NCI-H2196 treated with DMSO at 0.1 percent for 48 hours (cell line): ENCODE measurements at regions not wholly inside any gene's neighbourhood (a gene's known extent, or its start where the extent isn't known, plus 50 kb on each side); places are given as distances from the start of the nearest gene placed in this dataset.

Source experiments
- DNase-seq: peaks from one replicate; lab custom pipeline; 2025; ENCODE audit not compliant: unreplicated experiment; lab: John Stamatoyannopoulos, UW

DNA sequence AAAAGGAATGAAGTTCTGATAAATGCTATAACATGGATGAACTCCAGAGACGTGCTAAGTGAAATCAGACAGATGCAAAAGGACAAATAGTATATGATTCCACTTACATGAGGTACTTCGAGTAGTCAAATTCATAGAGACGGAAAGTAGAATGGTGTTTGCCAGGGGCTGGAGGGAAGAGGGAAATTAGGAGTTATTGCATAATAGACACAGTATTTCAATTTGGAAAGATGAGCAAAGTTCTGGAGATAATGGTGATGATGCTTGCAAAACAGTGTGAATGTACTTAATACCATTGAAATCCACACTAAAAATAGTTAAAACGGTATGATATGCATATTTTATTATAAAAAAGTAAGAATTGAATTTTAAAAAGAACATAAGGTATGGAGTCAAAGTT is 84.9 kb upstream of the STXBP5 start:
- no peak for DNase-seq

DNA sequence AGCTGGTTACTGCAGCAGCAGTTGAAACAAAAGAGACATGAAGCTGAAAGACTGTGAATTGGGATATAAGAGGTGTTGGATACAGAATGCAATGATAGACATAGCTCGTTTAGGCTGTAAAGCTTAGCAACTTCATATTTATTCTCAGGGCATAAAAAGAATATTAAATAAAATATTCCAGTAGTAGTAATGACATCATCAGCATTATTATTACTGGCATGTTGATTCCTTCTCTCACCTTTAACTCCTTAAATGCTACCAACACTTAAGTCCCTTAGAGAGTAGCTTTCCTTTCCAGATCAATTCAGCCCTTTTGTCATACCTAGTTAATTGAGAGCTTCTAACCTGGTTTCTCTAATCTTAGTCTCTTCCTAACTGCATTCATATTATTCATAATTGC is 81.4 kb upstream of the STXBP5 start:
- DNase-seq = no peak

DNA sequence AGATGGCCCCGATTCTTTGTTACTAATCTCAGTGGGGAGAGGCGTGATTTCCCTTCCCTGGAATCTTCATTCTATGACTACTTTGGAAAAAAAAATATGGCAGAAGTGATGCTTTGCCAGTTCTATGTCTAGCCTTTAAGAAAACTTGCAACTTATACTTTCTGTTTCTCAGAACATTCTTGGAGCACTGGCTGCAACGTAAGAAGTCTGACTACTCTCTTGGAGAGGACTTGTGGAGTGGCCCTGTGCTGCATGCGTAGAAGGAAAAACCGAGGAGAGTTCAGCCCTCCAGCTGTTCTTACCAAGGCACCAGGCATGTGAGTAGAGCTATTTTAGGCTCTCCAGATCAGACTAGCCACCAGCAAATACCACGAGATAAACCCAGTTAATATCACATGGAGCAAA is 77.6 kb upstream of the STXBP5 start:
- DNase-seq = no peak

DNA sequence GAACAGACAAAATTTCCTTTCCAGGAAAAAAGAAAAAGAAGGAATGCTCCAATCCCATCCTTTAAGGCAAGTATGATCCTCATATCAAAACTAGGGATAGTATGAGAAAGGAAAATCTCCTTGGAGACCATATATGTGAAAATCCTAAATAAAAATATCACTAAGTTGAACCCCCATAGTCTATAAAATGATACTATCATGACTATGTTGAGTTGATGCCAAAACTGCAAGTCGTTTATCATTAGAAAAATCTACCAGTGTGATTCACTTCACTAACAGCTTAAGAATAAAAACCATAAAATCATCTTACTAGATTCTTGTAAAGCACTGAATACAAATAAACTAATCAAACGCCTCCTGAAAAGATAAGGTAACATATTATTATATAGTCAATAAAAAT is 76.6 kb upstream of the STXBP5 start:
- no peak for DNase-seq

DNA sequence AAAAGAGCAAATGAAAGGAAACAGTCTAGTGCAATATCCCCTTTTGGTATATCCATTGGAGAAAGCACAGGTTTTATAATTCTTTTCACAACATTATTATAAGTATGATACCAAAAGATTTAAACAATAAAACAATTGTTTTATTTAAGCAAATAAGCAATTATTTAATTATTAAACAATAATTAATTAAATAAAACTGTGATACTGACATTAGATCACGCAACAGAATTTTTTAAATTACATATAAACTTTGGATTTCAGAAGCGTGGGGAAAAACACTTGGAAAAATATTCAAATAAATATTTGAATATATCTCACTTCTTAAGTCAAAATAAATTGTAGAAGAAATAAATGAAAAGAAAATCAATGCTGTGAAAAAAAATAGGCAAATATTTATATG is 76.2 kb upstream of the STXBP5 start:
- no peak for DNase-seq

DNA sequence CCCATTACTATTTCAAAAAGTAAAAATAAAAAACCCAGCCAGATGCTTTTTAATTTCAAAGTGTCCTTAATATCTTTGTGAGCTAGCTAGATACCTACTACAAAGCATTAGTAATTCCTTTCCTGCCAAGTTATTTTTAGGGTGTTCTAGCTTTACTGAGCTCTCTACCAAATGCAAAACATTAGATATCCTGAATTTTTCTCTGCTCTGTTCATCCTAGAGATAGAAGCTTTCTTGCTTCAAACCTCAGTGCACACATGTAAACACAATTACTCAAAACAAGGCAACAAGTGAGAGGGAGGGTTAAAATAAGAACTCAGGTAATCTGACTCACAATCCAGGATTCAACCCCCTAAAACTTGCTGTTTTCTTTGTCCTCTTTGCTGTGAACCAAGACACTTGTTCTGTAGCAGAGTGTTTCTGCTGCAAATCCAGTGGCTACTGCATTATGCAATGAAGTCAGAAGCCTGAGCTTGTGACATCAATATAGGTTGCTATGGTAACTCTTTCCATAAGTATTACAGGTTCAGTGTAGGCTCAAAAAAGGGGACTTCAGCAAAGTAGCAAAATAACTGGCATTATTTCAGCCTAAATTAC is 72.6 kb upstream of the STXBP5 start:
- DNase-seq = no peak

DNA sequence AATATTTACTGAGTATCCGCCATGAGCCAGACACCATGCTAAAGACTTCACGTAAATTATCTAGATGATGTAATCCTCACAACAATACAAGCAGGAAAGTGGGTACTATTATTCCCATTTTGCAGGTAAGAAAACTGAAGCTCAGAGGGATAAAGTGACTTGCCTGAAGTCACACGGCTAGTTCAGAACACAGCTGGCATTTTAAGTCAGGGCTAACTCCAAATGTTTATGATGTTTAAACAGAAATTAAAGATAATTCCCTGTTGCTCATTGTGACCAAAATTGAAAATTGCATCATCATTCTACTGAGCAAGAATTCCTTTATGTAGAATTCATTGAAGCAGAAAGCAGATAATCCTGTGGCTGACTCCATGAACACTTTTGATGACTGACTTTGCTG is 71.3 kb upstream of the STXBP5 start:
- DNase-seq = no peak

DNA sequence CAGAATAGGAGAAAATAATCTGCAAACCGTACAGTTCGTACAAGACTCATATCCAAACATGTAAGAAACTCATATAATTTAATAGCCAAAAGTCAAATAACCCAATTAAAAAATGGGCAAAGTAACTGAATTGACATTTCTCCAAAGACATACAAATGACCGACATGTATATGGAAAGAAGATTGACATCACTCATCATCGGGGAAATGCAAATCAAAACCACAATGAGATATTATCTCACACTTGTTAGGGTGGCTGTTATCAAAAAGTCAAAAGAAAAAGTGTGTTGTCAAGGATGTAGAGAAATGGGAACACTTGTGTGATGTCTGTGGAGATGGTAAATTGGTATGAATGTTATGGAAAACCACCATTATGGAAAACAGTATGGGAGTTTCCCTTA is 70.5 kb upstream of the STXBP5 start:
- no peak for DNase-seq

DNA sequence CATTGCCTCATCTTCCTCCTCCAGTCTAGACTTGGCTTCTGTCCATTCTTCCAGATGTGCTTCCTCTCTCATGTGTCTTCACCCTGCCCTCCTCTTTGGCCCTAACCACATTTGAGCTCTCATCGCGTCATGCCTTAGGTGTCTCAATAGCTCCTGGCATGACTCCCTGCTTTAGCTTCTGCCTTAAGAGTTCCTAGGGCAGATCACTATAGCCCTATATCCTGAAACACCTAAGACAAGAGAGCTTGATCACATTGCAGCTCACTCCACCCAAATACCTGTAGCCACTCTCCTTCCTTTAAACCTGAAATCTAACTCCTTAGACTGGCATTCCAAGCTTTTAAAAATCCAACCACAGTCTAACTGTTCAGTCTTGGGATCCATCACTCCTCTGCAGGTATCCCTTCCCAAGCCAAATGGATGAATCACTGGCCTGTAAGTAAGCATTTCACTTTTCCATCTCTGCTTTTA is 69.0 kb upstream of the STXBP5 start:
- DNase-seq = no peak

DNA sequence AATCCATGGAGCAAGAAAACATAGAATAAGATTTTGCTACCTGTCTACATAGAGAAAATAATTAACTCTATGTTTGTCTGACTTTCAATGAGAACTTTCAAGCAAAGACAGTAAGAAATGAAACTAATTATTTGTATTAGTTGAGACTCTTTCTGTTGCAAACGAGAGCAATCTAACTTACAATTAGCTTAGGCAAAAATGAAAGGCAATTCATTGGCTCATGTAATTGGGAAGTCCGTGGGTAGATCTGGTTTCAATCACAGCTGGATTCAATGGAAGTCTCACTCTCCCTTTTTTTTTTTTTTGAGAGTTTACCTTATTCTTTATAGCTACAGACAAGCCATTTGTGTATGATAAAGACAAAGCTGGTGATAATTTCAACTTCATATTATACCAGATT is 68.2 kb upstream of the STXBP5 start:
- DNase-seq = no peak

DNA sequence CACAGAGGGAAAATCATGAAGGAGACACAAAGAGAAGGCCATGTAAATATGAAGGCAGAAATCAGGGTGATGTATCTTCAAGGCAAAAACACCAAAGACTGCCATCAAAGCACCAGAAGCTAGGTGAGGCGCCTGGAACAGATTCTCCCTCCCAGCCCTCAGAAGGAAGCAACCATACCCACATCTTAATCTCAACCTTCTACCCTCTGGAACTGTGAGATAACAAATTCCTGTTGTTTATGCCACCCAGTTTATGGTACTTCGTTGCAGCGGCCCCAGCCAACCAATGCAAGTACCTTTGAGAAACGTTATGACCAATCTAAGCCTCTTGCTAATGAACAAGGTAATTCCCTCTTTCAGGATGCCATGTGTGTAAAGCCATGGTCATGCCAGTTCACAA is 66.2 kb upstream of the STXBP5 start:
- DNase-seq = no peak

DNA sequence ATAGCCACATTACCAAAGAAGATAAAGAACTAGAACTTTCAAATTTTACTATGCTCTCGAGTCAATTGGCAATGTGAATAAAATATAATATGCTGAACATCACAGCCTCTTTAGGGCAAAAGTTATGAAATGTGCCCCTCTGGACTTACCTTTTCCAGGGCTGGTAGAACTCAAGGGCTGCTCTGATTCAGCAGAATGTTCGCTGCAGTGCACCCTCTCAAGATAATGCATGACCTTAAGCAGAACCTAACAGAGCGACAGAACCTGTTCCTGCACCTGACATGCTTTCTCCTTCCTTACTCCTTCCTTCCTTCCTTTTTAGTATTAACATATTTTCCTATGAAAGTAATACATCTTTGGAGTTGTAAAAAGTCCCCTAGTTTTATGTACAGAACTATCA is 65.4 kb upstream of the STXBP5 start:
- no peak for DNase-seq

DNA sequence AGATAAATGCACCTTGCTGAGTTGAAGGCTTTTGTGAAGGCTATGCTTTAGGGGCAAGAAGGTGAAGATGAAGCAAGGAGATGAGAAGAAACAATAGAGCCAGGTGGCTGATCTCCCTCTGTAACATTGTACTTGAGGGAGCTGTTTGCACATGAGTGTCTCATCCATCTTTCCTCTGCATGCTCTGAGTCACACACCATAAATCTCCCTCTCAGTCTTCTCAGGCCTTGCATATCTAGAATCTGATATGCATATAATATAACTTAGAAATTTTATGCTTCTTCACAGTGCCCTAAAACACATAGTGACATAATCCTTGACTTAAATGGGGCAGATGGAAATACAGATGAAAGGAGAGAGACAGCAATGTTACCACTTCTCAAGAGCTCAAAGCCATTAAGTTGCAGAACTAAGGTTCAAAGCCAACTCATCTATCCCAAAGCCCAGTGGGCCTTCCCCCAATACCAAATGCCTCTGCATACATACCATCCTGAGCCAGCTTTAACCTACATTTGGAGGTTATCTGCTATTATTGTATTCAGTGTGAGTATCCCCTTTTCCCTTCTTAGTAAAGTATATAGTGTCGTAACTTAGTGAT is 62.4 kb upstream of the STXBP5 start:
- DNase-seq = no peak

DNA sequence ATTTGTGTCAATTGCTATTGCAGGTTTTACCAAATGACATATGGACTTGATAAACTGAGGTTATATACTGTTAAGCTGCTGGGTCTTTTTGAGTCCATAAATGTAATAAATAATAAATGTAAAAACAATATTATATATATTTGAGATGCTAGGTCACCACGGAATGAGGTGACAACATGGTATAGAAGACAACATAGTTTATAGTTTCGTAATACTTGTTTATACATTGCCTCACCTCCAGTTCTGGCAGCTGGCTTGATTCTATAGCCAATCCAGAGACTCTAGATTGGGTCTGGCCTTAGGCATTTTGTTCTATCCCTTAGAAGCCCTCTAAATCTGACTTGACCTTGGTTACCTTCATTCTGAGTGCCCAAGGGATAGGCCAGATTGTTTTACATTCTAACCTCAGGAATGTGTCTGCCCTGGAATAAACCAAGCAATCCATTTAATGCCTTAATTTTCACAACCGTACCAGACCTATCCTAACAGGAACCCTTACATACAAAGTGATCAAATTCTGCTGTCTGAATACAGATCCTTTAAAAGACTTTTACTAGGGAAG is 61.5 kb upstream of the STXBP5 start:
- no peak for DNase-seq

DNA sequence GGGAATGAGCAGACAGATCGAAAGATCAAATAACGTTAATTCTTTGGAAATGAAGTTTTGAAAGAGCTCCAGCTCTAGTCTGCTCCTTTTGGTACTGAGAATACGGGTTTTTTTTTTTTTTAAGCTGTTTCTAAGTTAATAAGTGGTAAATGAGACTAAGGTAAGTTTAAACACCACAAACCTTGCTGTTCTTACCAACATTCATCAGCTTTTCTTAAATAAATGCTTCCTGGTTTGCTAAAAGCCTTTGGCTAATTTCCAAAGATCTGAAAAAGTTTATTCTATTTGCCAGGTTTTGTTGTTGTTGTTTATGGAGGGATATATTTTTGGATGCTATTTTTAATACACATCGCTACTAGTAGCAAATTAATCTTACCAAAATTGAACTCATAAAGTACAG is 55.1 kb upstream of the STXBP5 start:
- no peak for DNase-seq

DNA sequence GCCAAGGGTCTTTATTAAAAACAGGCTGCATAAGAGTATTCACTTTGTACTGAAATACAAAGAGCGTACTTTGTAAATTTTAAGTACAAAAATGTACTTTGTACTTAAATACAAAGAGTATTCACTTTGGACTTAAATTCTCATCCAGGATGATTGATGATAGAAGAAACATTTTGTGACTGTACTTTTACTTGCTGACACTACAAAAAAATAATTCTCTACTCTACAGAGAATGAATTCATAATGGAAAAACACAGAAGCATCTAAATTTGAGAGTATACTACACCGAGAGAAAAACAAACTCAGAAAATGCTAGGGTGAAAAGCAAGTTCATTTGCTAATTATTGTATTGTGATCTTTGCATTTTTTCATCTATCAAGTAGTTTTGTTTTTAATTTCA is 54.4 kb upstream of the STXBP5 start:
- no peak for DNase-seq

DNA sequence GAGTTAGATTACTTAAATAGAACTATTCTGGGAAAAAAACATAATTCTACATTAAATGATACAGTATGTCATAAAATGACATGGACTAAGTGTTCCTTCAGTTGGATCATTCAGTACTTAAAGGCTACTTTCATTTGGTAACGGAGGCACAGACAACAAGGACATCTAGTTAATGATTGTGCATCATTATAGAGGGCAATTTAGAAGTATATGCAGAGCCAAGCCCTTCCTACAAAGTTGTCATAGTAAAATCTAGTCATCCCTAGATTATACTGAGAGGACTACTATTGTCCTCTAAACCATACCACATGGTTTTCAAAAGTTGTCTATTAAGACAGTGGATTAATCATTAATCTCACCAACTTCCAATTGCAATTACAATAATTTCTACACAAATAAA is 53.9 kb upstream of the STXBP5 start:
- DNase-seq = no peak
